ENCODE measurements at regions not wholly inside any gene's neighbourhood (a gene's known extent, or its start where the extent isn't known, plus 50 kb on each side); places are given as distances from the start of the nearest gene placed in this dataset.

- Mint-ChIP-seq H3K27me3 (ENCODE audit: low read depth, unreplicated experiment) (peaks cover 5% of the 10 kb centered on the region), H3K4me3 (ENCODE audit: unreplicated experiment) (no peak overlapping the region), H3K9me3 (ENCODE audit: unreplicated experiment) (no peaks in the 10 kb centered on the region), H3K4me1 (ENCODE audit: low read depth, unreplicated experiment) (peaks cover 8% of the 10 kb centered on the region), H3K27ac (ENCODE audit: unreplicated experiment) (no peak overlapping the region), H3K36me3 (ENCODE audit: low read depth, unreplicated experiment) (no peaks in the 10 kb centered on the region)
- Histone ChIP-seq H3K27ac (ENCODE audit: low read depth, low read length) (no peak overlapping the region), H2AFZ (ENCODE audit: low read depth, low read length) (no peak overlapping the region), H3K4me3 (ENCODE audit: insufficient read depth, low read depth, low read length) (no peak overlapping the region), H3K36me3 (ENCODE audit: insufficient read depth, low read length) (no peaks in the 10 kb centered on the region), H3K4me1 (ENCODE audit: insufficient read depth, low read length) (peaks cover 16% of the 10 kb centered on the region), H3K27me3 (ENCODE audit: insufficient read depth, low read length) (no peaks in the 10 kb centered on the region), H3K4me2 (ENCODE audit: low read length) (peak overlapping the region; percentile 43), H4K20me1 (ENCODE audit: insufficient read depth, low read length) (no peaks in the 10 kb centered on the region), H3K9me3 (ENCODE audit: insufficient read depth, low read depth, low read length) (no peaks in the 10 kb centered on the region), H3K9ac (ENCODE audit: low read length) (no peak overlapping the region), H3K79me2 (ENCODE audit: insufficient read depth, low read length) (no peaks in the 10 kb centered on the region)
- TF ChIP-seq CTCF (IDR thresholded peaks at IDR 0.05; ENCODE audit: insufficient read depth, low read depth, low read length) = no peak
- no peak for TF ChIP-seq EZH2 (IDR thresholded peaks at IDR 0.05; ENCODE audit: insufficient read depth, low read length)
- DNase-seq (ENCODE audit: low read depth) (peak; percentile 69), FAIRE-seq (peak; percentile 62)
These were observed 68.5 kb upstream of the FHIP2A start for GRCh38 chr10:114753126-114753525.

GRCh38 chr10:114754445-114755320 is 66.9 kb upstream of the FHIP2A start:
- Histone ChIP-seq H3K27ac (ENCODE audit: low read depth, low read length) (peak overlapping the region; percentile 39), H3K9ac (ENCODE audit: low read length) (peak overlapping the region; percentile 7), H3K4me2 (ENCODE audit: low read length) (peak overlapping the region; percentile 49), H2AFZ (ENCODE audit: low read depth, low read length) (no peak overlapping the region), H3K79me2 (ENCODE audit: insufficient read depth, low read length) (no peaks in the 10 kb centered on the region), H3K9me3 (ENCODE audit: insufficient read depth, low read depth, low read length) (no peaks in the 10 kb centered on the region), H3K4me1 (ENCODE audit: insufficient read depth, low read length) (peaks cover 18% of the 10 kb centered on the region), H3K27me3 (ENCODE audit: insufficient read depth, low read length) (no peaks in the 10 kb centered on the region), H4K20me1 (ENCODE audit: insufficient read depth, low read length) (no peaks in the 10 kb centered on the region), H3K36me3 (ENCODE audit: insufficient read depth, low read length) (no peaks in the 10 kb centered on the region), H3K4me3 (ENCODE audit: insufficient read depth, low read depth, low read length) (no peak overlapping the region)
- peak; percentile 77 for DNase-seq (ENCODE audit: low read depth)
- TF ChIP-seq CTCF (IDR thresholded peaks at IDR 0.05; ENCODE audit: insufficient read depth, low read depth, low read length) (no peak), EZH2 (IDR thresholded peaks at IDR 0.05; ENCODE audit: insufficient read depth, low read length) (no peak)
- FAIRE-seq = peak; percentile 34
- Mint-ChIP-seq H3K27me3 (ENCODE audit: low read depth, unreplicated experiment) (peaks cover 2% of the 10 kb centered on the region), H3K36me3 (ENCODE audit: low read depth, unreplicated experiment) (no peaks in the 10 kb centered on the region), H3K4me3 (ENCODE audit: unreplicated experiment) (no peak overlapping the region), H3K27ac (ENCODE audit: unreplicated experiment) (peak overlapping the region; percentile 21), H3K9me3 (ENCODE audit: unreplicated experiment) (no peaks in the 10 kb centered on the region), H3K4me1 (ENCODE audit: low read depth, unreplicated experiment) (peaks cover 8% of the 10 kb centered on the region)

- peaks cover 8% of the 10 kb centered on the region for H3K4me1 Mint-ChIP-seq (ENCODE audit: low read depth, unreplicated experiment)
- Histone ChIP-seq H3K36me3 (ENCODE audit: insufficient read depth, low read length) (no peaks in the 10 kb centered on the region), H3K4me2 (ENCODE audit: low read length) (no peak overlapping the region), H3K4me3 (ENCODE audit: insufficient read depth, low read depth, low read length) (no peak overlapping the region), H3K27me3 (ENCODE audit: insufficient read depth, low read length) (no peaks in the 10 kb centered on the region), H3K4me1 (ENCODE audit: insufficient read depth, low read length) (peaks cover 18% of the 10 kb centered on the region), H4K20me1 (ENCODE audit: insufficient read depth, low read length) (no peaks in the 10 kb centered on the region), H3K27ac (ENCODE audit: low read depth, low read length) (no peak overlapping the region), H2AFZ (ENCODE audit: low read depth, low read length) (no peak overlapping the region), H3K79me2 (ENCODE audit: insufficient read depth, low read length) (no peaks in the 10 kb centered on the region), H3K9me3 (ENCODE audit: insufficient read depth, low read depth, low read length) (no peaks in the 10 kb centered on the region), H3K9ac (ENCODE audit: low read length) (no peak overlapping the region)
- DNase-seq (ENCODE audit: low read depth) (no peak), FAIRE-seq (no peak)
- peaks cover 2% of the 10 kb centered on the region for H3K27me3 Mint-ChIP-seq (ENCODE audit: low read depth, unreplicated experiment)
- TF ChIP-seq CTCF (IDR thresholded peaks at IDR 0.05; ENCODE audit: insufficient read depth, low read depth, low read length) = no peak
- TF ChIP-seq EZH2 (IDR thresholded peaks at IDR 0.05; ENCODE audit: insufficient read depth, low read length) = no peak
- no peak overlapping the region for H3K27ac Mint-ChIP-seq (ENCODE audit: unreplicated experiment)
- no peaks in the 10 kb centered on the region for H3K9me3 Mint-ChIP-seq (ENCODE audit: unreplicated experiment)
- H3K36me3 Mint-ChIP-seq (ENCODE audit: low read depth, unreplicated experiment) = no peaks in the 10 kb centered on the region
- H3K4me3 Mint-ChIP-seq (ENCODE audit: unreplicated experiment) = no peak overlapping the region
These were observed 66.0 kb upstream of the FHIP2A start for GRCh38 chr10:114755537-114755936.

Measured in astrocyte (in vitro differentiated cells and primary cell).